ENCODE measurements at regions not wholly inside any gene's neighbourhood (a gene's known extent, or its start where the extent isn't known, plus 50 kb on each side); places are given as distances from the start of the nearest gene placed in this dataset.

GRCh38 chr7:121810831-121811672, 61.9 kb upstream of the PTPRZ1 start:
- no peak for DNase-seq (ENCODE audit: low read depth, low spot score)
- H3K4me3 ChIP-seq (ENCODE audit: low read length) = no peak overlapping the region

- DNase-seq (ENCODE audit: low read depth, low spot score) = no peak
- H3K4me3 ChIP-seq (ENCODE audit: low read length) = no peak overlapping the region
Observed at GRCh38 chr7:121807078-121807477, 65.9 kb upstream of the PTPRZ1 start.

- no peak overlapping the region for H3K4me3 ChIP-seq (ENCODE audit: low read length)
- DNase-seq (ENCODE audit: low read depth, low spot score) = no peak
Observed at GRCh38 chr7:121803039-121803438, 69.9 kb upstream of the PTPRZ1 start.

- H3K4me3 ChIP-seq (ENCODE audit: low read length) = no peak overlapping the region
- DNase-seq (ENCODE audit: low read depth, low spot score) = no peak
Observed at GRCh38 chr7:121800916-121801675, 71.9 kb upstream of the PTPRZ1 start.

- DNase-seq (ENCODE audit: low read depth, low spot score) = no peak
- H3K4me3 ChIP-seq (ENCODE audit: low read length) = no peak overlapping the region
Observed at GRCh38 chr7:121798896-121799295, 74.1 kb upstream of the PTPRZ1 start.

- no peak overlapping the region for H3K4me3 ChIP-seq (ENCODE audit: low read length)
- no peak for DNase-seq (ENCODE audit: low read depth, low spot score)
Observed at GRCh38 chr7:121798453-121798840, 74.5 kb upstream of the PTPRZ1 start.

GRCh38 chr7:121797657-121798452, 75.1 kb upstream of the PTPRZ1 start:
- no peak overlapping the region for H3K4me3 ChIP-seq (ENCODE audit: low read length)
- DNase-seq (ENCODE audit: low read depth, low spot score) = no peak

GRCh38 chr7:121796936-121797656, 75.9 kb upstream of the PTPRZ1 start:
- no peak for DNase-seq (ENCODE audit: low read depth, low spot score)
- no peak overlapping the region for H3K4me3 ChIP-seq (ENCODE audit: low read length)

GRCh38 chr7:121796381-121796780, 76.6 kb upstream of the PTPRZ1 start:
- no peak overlapping the region for H3K4me3 ChIP-seq (ENCODE audit: low read length)
- no peak for DNase-seq (ENCODE audit: low read depth, low spot score)

GRCh38 chr7:121795736-121796135, 77.2 kb upstream of the PTPRZ1 start:
- H3K4me3 ChIP-seq (ENCODE audit: low read length) = no peak overlapping the region
- no peak for DNase-seq (ENCODE audit: low read depth, low spot score)

GRCh38 chr7:121793716-121794115, 79.2 kb upstream of the PTPRZ1 start:
- DNase-seq (ENCODE audit: low read depth, low spot score) = no peak

GRCh38 chr7:121777672-121778071, 95.3 kb upstream of the PTPRZ1 start:
- no peak overlapping the region for H3K4me3 ChIP-seq (ENCODE audit: low read length)
- DNase-seq (ENCODE audit: low read depth, low spot score) = no peak

More at GRCh38 chr7:121793716-121794115, 79.2 kb upstream of the PTPRZ1 start:
- no peak overlapping the region for H3K4me3 ChIP-seq (ENCODE audit: low read length)

- no peak overlapping the region for H3K4me3 ChIP-seq (ENCODE audit: low read length)
- no peak for DNase-seq (ENCODE audit: low read depth, low spot score)
Observed at GRCh38 chr7:121774563-121774962, 98.4 kb upstream of the PTPRZ1 start.

- H3K4me3 ChIP-seq (ENCODE audit: low read length) = no peak overlapping the region
- DNase-seq (ENCODE audit: low read depth, low spot score) = no peak
Observed at GRCh38 chr7:121766676-121767075, 106.3 kb upstream of the PTPRZ1 start.

- no peak overlapping the region for H3K4me3 ChIP-seq (ENCODE audit: low read length)
- no peak for DNase-seq (ENCODE audit: low read depth, low spot score)
Observed at GRCh38 chr7:121761399-121761798, 111.6 kb upstream of the PTPRZ1 start.

GRCh38 chr7:121755818-121756552, 117.0 kb upstream of the PTPRZ1 start:
- no peak for DNase-seq (ENCODE audit: low read depth, low spot score)
- H3K4me3 ChIP-seq (ENCODE audit: low read length) = no peak overlapping the region

GRCh38 chr7:121755286-121755685, 117.7 kb upstream of the PTPRZ1 start:
- DNase-seq (ENCODE audit: low read depth, low spot score) = no peak
- no peak overlapping the region for H3K4me3 ChIP-seq (ENCODE audit: low read length)

GRCh38 chr7:121753944-121754343, 119.0 kb upstream of the PTPRZ1 start:
- no peak for DNase-seq (ENCODE audit: low read depth, low spot score)
- H3K4me3 ChIP-seq (ENCODE audit: low read length) = no peak overlapping the region

Data from Jurkat, Clone E6-1 (cell line).